ENCODE measurements at regions not wholly inside any gene's neighbourhood (a gene's known extent, or its start where the extent isn't known, plus 50 kb on each side); places are given as distances from the start of the nearest gene placed in this dataset.

- Mint-ChIP-seq H3K4me1 (ENCODE audit: low read depth) (peaks cover 12% of the 10 kb centered on the region), H3K36me3 (ENCODE audit: low read depth) (peaks cover 5% of the 10 kb centered on the region), H3K4me3 (peak overlapping the region; percentile 47), H3K9me3 (no peaks in the 10 kb centered on the region), H3K27me3 (no peaks in the 10 kb centered on the region), H3K27ac (peak overlapping the region; percentile 21)
- DNase-seq (no peak), ATAC-seq (ENCODE audit: poor library complexity) (no peak)
- intact Hi-C loops (cut with DNase I, micrococcal nuclease) = loop anchor here (5.0 kb wide), 2 partner anchors 33 to 228 kb away; no protein-coding TSS in a partner anchor
- no peaks in the 10 kb centered on the region for H3K9me3 ChIP-seq (ENCODE audit: control insufficient read depth in 1 of 2, insufficient read depth in 1 of 2, low read length in 2 of 2)
- TF ChIP-seq, protein P1, sequence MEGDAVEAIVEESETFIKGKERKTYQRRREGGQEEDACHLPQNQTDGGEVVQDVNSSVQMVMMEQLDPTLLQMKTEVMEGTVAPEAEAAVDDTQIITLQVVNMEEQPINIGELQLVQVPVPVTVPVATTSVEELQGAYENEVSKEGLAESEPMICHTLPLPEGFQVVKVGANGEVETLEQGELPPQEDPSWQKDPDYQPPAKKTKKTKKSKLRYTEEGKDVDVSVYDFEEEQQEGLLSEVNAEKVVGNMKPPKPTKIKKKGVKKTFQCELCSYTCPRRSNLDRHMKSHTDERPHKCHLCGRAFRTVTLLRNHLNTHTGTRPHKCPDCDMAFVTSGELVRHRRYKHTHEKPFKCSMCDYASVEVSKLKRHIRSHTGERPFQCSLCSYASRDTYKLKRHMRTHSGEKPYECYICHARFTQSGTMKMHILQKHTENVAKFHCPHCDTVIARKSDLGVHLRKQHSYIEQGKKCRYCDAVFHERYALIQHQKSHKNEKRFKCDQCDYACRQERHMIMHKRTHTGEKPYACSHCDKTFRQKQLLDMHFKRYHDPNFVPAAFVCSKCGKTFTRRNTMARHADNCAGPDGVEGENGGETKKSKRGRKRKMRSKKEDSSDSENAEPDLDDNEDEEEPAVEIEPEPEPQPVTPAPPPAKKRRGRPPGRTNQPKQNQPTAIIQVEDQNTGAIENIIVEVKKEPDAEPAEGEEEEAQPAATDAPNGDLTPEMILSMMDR (IDR thresholded peaks at IDR 0.05) = no peak
- H3K27ac ChIP-seq (ENCODE audit: low read depth in 1 of 2, low read length in 2 of 2) = no peak overlapping the region
- CTCF ChIA-PET = no interaction called here
- no peaks in the 10 kb centered on the region for H3K27me3 ChIP-seq (ENCODE audit: control insufficient read depth in 1 of 2, insufficient read depth in 2 of 2, low read length in 2 of 2)
- peaks cover 50% of the 10 kb centered on the region for H3K4me1 ChIP-seq (ENCODE audit: insufficient read depth, low read length)
- H3K36me3 ChIP-seq (ENCODE audit: insufficient read depth, low read length) = peaks cover 38% of the 10 kb centered on the region
- no peak overlapping the region for H3K4me3 ChIP-seq (ENCODE audit: low read length)
- POLR2A ChIA-PET = no interaction called here
These were observed 253.1 kb upstream of the MKLN1 start for GRCh38 chr7:131074585-131074984.

DNA sequence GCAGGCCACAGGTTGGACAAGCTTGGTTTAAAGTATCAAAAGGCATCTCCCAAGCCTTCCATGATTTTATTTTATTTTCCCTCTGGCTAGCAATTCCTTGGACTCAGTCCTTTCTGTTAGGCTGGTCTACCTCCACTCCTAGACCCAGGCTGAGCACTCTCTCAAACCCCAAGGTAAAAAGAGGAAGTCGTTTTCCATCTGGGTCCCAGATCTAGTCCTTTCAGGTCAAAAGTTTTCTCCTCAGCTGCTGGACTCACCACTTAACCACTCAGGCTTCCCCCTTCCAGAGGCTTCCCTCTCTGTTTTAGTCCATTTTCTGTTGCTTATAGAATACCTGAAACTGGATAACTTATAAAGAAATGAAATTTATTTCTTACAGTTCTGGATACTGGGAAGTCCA lies 252.3 kb upstream of the MKLN1 start:
- peaks cover 4% of the 10 kb centered on the region for H3K4me1 Mint-ChIP-seq (ENCODE audit: low read depth)
- no peak for ATAC-seq (ENCODE audit: poor library complexity)
- H3K27ac ChIP-seq (ENCODE audit: low read depth in 1 of 2, low read length in 2 of 2) = no peak overlapping the region
- H3K4me3 Mint-ChIP-seq = peak overlapping the region; percentile 16
- H3K4me3 ChIP-seq (ENCODE audit: low read length) = no peak overlapping the region
- no peak for DNase-seq
- peaks cover 45% of the 10 kb centered on the region for H3K36me3 ChIP-seq (ENCODE audit: insufficient read depth, low read length)
- ChIA-PET CTCF (no interaction called here), POLR2A (interaction anchor here (0.6 to 1.5 kb wide), 2 partner anchors 30 to 218 kb away, joined by 4 to 5 read pairs; no protein-coding TSS in a partner anchor)
- TF ChIP-seq, protein P1 (IDR thresholded peaks at IDR 0.05) = no peak
- H3K36me3 Mint-ChIP-seq (ENCODE audit: low read depth) = peaks cover 2% of the 10 kb centered on the region
- H3K27ac Mint-ChIP-seq = peak overlapping the region; percentile 21
- peaks cover 51% of the 10 kb centered on the region for H3K4me1 ChIP-seq (ENCODE audit: insufficient read depth, low read length)
- intact Hi-C loops (cut with DNase I, micrococcal nuclease) = no loop called here
- no peaks in the 10 kb centered on the region for H3K27me3 Mint-ChIP-seq
- no peaks in the 10 kb centered on the region for H3K9me3 Mint-ChIP-seq
- no peaks in the 10 kb centered on the region for H3K9me3 ChIP-seq (ENCODE audit: control insufficient read depth in 1 of 2, insufficient read depth in 1 of 2, low read length in 2 of 2)
- no peaks in the 10 kb centered on the region for H3K27me3 ChIP-seq (ENCODE audit: control insufficient read depth in 1 of 2, insufficient read depth in 2 of 2, low read length in 2 of 2)

- H3K9me3 ChIP-seq (ENCODE audit: control insufficient read depth in 1 of 2, insufficient read depth in 1 of 2, low read length in 2 of 2) = no peaks in the 10 kb centered on the region
- peaks cover 55% of the 10 kb centered on the region for H3K4me1 ChIP-seq (ENCODE audit: insufficient read depth, low read length)
- DNase-seq (no peak), ATAC-seq (ENCODE audit: poor library complexity) (no peak)
- Mint-ChIP-seq H3K9me3 (no peaks in the 10 kb centered on the region), H3K4me3 (peak overlapping the region; percentile 42), H3K27ac (peak overlapping the region; percentile 21), H3K36me3 (ENCODE audit: low read depth) (no peaks in the 10 kb centered on the region), H3K4me1 (ENCODE audit: low read depth) (no peaks in the 10 kb centered on the region), H3K27me3 (no peaks in the 10 kb centered on the region)
- H3K4me3 ChIP-seq (ENCODE audit: low read length) = no peak overlapping the region
- POLR2A ChIA-PET = interaction anchor here (1.5 kb wide), 1 partner anchor 30 kb away, joined by 4 read pairs; no protein-coding TSS in a partner anchor
- CTCF ChIA-PET = no interaction called here
- H3K27ac ChIP-seq (ENCODE audit: low read depth in 1 of 2, low read length in 2 of 2) = no peak overlapping the region
- peaks cover 45% of the 10 kb centered on the region for H3K36me3 ChIP-seq (ENCODE audit: insufficient read depth, low read length)
- TF ChIP-seq, protein P1 (IDR thresholded peaks at IDR 0.05) = no peak
- no peaks in the 10 kb centered on the region for H3K27me3 ChIP-seq (ENCODE audit: control insufficient read depth in 1 of 2, insufficient read depth in 2 of 2, low read length in 2 of 2)
- intact Hi-C loops (cut with DNase I, micrococcal nuclease) = loop anchor here in 1 of 2 experiments (2.0 kb wide), 1 partner anchor 17 kb away; no protein-coding TSS in a partner anchor
These were observed 251.6 kb upstream of the MKLN1 start for GRCh38 chr7:131076032-131076431.
